Stimulated activated naive CD8-positive, alpha-beta T cell treated with anti-CD3 and anti-CD28 coated beads, Interleukin-15, Interleukin-2, amounts not matched to agents 100 U/mL and 50 U/mL, for 24 hours (primary cell): ENCODE measurements at regions not wholly inside any gene's neighbourhood (a gene's known extent, or its start where the extent isn't known, plus 50 kb on each side); places are given as distances from the start of the nearest gene placed in this dataset.
"Not testable (repeated sequence)": the region's sequence is repeated elsewhere in the genome, so short reads cannot be mapped to it uniquely, and the experiment has no call there.

ENCODE experiments used
- ATAC-seq: fragments of 150-1000 bp; cut with Tn5 transposase; one replicate; pipeline ENCODE4 v1.10.0; 2021
- DNase-seq: peaks from one replicate; pipeline ENCODE4 v3.0.0; 2021

DNA sequence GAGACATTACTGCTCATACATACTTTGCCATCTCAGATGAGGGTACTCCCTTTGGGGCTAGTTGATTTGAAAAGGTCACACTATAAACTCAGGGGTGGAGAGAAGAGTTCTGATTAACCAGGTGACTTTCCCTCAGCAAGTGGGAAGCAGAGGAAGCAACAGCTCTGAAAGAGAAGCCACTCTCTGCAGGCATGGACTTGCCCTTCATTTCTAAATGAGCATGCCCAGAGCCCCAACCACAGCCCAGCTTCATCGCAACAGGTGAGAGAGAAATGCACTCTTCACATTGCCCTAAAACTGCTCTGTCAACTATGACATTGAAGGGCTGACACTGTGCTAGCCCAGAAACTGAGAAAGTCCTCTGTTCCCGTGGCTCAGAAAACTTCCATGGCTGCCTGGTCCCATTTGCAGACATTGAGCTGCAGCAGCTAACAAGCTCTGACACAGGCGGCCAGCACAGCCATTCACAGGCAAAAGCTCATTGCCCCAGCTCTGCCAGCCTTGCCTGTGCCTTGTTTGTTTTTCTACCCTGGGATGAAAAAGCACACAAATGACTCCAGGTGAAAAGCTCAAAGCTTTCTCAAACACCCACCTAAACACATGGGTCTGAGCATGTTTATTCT, 419.8 kb upstream of the DYNLRB2 start:
- DNase-seq (no peak), ATAC-seq (no peak)

DNA sequence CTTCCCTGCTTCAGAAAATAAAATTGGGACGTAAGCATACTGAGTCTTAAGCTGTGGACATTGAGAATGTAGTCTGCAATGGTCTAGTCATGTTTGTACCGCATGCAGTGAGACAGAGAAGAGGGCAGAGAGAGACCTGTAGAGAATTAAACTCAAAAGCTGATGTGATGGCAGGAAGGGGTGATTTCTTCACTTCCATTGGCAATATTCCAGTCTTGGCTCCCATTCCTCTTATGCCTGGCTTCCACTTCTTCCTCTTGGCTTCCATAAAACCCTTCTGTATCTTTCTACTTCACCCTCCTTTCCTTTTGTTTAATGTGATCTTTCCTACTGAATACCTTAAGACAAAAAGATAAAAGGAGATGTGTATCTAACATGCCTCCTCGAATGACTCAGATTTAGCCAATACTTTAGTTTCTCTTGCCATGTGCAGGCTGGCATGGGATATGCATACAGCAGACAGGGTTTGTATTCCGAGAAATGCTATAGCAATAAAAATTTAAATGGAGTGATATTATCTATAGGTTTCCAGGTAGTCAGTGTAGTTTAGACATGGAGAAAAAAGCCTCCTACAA, 423.1 kb upstream of the DYNLRB2 start:
- ATAC-seq (no peak), DNase-seq (no peak)

DNA sequence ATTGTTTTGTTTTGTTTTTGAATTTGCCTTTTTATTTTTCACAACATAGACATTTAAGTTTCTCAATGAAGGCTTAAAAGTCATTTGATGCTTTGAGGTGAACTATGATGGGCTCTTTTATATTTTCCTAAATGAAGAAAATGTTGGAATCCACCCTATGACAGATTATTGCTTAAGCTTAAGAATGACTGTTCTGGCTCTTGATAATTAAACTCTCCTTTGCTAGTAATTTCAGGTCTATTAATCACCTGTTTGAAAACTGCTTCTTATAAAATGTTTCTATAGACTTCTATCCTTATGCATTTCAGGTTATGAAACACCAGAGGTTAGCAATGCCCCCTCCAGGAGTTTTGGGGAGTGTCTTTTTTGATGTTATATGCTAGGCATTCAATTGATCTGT, 424.1 kb upstream of the DYNLRB2 start:
- DNase-seq (no peak), ATAC-seq (no peak)

DNA sequence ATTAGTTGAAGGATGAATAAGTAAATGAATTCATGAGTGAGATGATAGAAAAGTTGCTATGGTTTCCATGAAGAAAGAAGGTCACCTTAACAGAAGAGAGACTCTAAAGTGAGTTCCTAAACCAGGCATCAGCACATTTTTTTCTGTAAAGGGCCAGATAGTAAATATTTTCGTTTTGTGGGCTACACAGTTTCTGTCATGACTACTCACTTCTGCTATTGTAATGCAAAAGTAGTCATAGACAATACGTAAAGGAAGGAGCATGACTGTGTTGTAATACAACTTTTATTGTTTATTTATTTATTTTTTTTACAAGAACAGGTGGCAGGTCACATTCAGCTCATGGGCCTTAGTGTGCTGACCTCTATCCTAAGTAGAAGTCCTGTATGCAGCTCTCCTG, 426.1 kb upstream of the DYNLRB2 start:
- DNase-seq: no peak
- no peak for ATAC-seq

DNA sequence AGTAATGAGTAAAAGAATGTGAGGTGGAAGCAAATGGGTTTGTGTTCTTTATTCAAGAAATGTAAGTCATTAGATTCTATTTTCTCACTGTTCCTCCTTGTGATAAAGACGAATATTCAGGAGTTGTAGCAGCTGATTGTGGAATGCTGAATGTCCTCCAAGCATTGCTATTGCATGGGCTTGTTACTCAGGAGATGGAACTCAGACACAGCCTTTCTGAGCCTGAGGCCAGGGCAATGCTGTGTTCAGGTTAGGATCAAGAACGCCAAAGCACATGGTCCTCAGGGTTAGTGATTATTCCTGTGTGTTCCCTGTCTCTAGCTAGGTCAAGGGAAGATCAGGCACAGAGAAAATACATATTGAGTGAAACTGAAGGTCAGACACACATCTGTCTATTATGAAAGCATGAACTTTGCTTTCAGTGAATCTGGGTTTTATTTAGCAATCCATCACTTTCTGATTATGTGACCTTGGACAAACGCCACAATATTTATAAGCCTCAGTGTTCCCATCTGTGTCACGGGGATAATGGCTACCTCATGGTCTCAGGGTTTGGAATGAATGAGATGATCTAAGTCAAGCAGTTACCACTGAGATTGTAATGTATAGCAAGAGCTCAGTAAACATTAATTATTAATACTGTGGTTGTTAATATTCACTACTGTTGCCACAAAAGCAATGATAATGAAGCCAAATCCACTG, 426.8 kb upstream of the DYNLRB2 start:
- no peak for DNase-seq
- ATAC-seq: no peak

DNA sequence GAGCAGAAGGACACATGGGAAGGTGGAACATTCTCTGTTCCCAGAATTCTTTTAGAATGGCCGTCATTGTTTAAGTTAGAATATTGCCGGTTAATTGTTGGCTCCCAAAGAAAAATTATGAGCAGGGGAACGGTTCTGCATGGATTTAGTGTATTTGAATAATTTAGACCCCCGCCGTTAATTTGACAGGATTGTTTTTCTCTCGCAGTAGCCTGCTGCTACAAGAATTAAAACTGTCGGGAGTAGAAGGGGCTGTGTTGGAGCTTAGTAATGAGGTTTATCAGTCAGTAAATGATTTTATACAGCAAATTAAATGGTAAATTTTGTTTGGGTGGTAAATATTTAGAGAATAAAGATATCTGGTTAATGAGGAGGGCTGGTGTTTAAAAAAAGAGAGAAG, 431.2 kb upstream of the DYNLRB2 start:
- ATAC-seq: no peak

DNA sequence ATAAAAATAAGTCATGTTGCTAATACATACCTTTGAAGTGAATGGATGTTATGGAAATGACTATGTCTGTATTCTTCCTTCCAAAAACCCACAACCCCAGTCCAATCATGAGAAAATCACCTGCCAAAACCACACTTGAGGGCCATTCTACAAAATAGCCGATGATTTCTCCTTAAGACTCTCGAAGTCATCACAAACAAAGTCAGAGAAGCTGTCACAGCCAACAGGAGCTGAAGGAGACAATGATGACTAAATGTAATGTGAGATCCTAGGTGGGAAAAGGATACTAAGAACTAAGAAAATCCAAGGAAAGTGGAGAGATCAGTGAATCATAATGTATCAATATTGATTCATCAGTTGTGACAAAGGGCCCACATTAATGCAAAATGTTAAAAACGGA, 432.9 kb upstream of the DYNLRB2 start:
- DNase-seq: no peak

More for the DNA sequence above, 431.2 kb upstream of the DYNLRB2 start:
- DNase-seq: no peak

DNA sequence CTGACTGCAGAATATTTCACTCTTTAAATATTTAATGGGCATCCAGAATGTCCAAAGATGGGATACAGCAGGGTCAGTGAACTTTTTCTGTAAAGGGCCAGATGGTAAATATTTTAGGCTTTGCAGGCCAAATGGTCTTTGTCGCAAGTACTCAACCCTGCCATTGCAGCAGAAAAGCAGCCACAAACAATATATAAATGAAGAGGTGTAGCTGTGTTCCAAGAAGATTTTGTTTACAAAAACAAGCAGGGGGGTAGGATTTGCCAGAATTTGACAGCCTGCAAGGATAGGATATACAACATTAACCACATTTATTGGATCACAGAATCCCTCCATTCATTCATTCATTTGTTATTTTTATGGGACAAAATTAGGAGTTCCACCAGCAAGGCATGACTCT, 435.0 kb upstream of the DYNLRB2 start:
- no peak for DNase-seq
- no peak for ATAC-seq

More for the DNA sequence above, 432.9 kb upstream of the DYNLRB2 start:
- ATAC-seq: no peak

DNA sequence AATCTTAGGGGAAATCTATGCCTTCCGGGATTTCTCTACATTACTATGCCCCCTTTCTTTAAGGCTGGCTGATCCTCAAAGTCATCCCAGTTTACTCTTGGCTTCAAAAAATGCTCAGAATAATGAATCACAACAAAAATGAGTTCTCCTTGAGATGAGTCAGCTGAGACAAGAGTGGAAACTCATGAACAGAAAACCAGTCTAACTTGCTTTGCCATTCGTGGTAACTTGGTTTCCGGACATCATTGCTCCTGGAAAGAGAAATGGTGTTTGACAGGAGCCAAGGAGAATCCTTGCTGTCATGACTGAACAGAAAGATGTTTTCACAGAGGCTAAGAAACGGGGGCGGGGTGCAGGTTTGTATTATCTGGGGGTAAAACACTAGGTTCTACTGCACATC, 435.6 kb upstream of the DYNLRB2 start:
- ATAC-seq: no peak
- DNase-seq: no peak

DNA sequence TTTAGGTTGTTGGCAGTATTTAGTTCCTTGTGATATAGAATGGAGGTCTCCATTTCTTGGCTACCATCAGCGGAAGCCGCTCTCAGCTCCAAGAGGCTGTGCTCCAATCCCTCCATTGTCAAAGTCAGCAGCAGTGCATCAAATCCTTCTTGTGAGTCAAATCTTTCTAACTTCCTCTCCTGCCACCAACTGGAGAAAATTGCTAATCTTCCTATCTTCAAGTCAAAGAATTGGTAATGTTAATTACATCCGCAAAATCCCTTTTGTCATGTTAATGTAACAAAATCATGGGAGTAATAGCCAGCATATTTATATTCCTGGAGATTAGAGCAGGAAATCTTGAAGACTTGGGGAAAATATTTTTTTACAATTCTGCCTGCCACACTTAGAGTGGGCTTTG, 436.4 kb upstream of the DYNLRB2 start:
- DNase-seq (no peak), ATAC-seq (no peak)

DNA sequence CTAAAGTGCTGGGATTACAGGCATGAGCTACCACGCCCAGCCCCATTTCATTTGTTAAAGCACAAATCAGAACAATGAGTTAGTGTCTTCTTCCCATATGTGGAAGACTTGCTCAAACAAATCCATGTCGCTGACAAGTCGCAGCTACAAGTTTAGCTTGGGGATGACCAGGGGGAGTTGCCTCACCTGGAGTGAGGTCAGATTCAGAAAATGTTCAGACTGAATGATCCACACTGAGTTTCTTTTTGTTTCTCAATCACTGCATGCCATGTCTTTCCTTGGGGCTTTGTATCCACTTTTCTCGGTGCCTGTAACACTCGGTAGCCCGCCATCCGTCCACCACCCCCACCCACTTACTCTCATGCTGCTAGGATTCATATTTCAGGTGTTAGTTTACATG, 437.3 kb upstream of the DYNLRB2 start:
- DNase-seq (no peak), ATAC-seq (no peak)

DNA sequence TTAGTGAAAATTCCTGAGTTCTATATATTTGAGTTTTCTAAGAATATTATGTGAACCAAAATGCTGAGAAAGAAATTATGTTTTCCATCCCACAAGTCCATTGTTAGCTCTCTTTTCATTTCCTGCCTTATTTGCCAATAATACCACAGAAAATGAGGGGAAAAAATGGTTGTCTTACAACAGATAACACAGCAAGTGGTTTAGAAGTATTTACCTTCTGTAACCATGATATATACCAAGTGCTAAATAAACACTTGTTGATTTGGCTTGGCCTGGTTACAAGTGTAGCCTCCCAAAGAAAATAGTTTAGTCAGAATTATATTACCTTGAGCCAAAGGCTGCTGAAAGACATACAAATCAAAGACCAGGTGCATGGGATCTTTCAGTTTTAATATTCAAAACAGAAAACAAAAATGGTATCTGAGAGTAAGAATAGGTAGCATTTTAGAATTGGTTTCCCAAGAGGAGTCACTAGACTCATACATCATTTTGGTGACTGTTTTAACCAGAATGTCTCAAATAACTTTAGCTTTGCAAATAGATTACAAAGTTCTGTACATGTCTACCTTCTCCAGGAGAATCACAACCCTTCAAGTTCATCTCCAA, 439.8 kb upstream of the DYNLRB2 start:
- DNase-seq: no peak
- no peak for ATAC-seq

DNA sequence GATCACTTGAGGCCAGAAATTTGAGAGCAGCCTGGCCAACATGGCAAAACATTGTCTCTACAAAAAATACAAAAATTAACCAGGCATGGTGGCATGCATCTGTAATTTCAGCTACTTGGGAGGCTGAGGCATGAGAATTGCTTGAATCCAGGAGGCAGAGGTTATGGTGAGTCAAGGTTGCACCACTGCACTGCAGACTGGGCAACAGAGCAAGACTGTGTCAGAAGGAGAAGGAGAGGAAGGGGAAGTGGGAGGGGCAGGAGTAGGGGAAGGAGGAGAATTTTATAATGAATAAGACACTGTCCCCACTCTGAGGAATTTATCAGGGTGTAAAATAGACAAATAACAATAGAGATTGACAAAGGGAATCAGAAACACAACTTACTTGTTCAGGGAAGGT, 440.6 kb upstream of the DYNLRB2 start:
- ATAC-seq (no peak), DNase-seq (no peak)

DNA sequence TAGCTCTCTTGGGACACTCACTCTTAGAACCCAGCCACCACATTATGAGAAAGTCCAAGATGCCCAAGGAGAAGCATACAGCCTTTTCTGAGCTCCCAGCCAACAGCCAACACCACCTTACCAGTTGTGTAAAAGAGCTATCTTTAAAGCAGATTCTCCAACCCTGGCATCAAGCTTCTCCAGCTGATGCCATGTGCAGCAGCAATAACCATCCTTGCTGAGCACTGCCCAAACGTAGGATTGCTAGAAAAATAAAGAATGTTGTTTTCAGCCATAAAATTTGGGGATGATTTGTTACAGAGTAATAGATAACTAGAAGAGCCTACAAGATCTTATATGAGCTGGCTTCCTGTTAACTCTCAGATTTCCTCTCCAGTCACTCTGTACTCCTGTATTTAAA, 443.7 kb upstream of the DYNLRB2 start:
- no peak for ATAC-seq
- no peak for DNase-seq

DNA sequence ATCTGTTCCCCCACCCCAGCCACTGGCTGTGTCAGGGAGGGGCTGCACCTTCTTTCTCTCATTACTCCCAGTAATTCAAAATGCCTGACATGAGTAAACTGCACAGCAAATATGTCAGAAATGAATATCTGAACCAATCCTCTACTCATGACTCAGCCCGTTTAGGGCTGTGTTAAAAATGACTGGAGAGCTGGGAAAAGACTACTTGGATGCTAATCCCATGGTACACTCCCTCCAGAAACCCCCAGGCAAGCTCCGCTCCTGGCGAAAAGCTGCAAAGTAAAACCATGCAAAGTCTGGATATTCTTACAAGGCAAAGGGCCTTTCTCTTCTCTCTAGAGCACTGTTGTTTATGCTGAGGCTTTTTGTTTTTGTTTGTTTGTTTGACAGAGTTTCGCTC, 448.1 kb upstream of the DYNLRB2 start:
- DNase-seq (no peak), ATAC-seq (no peak)

DNA sequence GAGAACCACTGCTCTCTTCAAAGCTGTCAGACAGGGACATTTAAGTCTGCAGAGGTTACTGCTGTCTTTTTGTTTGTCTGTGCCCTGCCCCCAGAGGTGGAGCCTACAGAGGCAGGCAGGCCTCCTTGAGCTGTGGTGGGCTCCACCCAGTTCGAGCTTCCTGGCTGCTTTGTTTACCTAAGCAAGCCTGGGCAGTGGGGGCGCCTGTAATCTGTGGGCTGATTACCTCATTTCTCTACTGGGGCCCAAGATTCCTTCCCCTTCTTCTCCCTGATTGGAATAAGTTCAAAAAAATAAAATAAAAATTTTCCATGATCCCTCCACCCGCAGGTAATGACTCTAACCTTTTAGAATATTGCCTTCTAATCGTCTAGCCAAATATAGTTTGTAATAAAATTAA, 449.3 kb upstream of the DYNLRB2 start:
- DNase-seq, ATAC-seq: not testable (repeated sequence)

DNA sequence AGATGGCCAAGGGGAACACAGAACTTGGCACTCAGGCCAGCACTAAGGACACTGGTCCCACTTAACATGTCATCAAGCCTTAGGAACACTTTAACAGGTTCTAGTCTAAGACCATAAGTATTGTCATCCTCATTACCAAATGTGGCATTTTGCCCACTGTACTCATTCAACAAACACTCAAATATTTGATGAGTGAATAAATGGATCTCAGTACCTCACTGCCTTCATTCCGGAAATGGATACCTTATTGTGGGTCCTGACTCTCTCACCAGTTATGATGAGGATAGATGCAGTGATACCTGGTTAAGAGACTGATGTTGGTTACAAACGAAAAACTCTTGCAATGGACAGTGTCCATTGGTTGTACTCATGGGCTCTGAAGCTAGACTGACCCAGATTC, 455.2 kb upstream of the DYNLRB2 start:
- no peak for ATAC-seq
- DNase-seq: no peak

DNA sequence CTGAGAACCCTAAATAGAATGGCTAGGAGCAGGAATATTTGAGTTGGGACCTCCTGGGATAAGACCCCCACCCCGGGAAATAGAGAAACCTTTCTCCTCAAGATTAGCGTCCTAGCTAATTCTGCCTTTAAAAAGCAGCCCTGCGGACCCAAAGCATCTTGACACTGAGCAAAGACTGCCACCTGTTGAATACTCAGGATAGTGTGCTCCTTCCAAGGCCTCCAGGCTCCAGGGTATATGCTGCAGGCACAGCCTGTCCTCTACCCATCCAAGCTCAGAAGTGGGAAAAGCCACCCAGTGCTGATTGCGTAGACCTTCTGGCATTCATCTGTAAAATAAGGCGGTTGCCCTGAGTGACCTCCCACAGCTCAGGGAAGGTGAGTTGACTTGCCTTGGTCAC, 456.2 kb upstream of the DYNLRB2 start:
- DNase-seq: no peak
- peak; percentile 52 for ATAC-seq

DNA sequence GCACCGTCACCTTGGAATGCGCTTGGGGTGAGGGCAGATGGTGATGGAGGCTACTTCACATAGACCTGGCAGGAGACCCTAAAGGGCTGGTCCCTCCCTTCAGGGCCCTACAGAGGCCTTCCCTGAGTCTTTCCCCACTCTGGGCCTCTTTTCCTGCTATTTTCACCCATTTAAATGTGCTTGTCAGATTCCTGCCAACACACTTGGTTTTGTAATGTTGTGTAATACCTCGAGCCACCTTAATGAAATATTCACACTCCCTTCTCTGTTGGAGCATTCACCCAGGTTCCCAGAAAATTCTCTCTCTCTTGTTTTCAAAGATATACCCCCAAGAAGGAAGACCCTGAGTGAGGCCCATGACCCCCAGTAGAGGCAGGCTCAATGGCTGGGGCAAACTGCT, 456.6 kb upstream of the DYNLRB2 start:
- no peak for DNase-seq
- no peak for ATAC-seq

DNA sequence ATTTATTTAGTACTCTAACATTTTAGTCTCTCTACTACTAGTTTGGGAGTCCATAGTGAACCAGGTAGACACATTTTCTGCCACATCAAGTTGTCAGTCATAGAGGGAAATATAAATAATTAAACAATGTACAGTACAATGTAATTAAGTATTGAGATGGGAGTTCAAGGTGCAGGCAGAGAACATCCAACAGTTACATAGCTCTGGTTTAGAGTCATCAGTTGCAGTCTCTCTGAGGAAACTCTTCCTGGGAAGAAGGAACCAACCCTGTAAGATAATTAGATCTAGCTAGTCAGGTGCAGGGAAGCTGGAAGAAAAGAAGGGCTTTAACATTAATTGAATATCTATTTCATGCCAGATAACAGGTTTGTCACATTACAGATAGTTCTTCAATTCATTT, 457.9 kb upstream of the DYNLRB2 start:
- ATAC-seq: no peak
- no peak for DNase-seq

DNA sequence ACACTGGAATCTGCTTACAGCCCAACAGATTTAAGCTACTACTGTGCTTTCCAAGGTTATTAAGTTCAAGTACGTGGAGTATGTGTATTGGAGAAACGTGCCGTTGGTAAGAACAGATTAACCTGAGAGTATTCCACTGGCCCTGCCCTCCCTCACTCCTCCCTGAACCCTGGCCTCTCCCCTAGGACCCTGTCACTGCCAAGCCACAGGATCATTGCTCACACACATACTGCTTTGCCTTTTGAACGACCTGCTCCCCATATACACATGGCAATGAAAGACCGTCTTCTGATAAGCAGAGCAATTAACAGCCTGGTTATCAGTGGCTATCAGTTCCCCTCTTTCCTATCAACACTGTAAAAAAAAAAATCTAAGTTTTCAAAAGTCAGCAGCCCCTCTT, 458.9 kb upstream of the DYNLRB2 start:
- no peak for ATAC-seq

DNA sequence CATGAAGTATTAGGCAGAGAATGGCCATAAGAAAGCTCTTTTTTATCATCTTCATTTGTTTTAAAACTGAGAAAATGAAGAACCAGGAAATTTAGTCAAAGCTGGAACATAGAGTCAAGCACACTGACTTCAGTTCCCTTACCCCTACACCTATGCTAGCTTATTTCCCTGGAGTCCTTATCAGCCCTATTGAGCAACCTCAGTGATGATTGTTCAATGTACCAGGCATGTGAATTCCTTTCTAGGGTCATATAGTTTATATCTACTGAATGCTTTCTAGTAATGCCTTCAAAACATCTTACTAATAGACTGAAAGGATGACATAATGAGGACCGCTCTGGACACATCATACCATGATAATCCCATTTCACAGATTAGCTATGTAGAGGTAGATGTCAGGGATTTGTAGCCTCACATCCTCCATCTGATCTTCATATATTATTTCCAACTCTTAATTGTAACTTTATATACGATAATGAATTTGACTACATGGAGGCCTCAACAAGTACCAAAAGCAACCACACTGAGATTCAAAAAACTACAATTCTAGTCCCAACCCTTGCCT, 460.4 kb upstream of the DYNLRB2 start:
- no peak for DNase-seq
- no peak for ATAC-seq

More for the DNA sequence above, 458.9 kb upstream of the DYNLRB2 start:
- no peak for DNase-seq

DNA sequence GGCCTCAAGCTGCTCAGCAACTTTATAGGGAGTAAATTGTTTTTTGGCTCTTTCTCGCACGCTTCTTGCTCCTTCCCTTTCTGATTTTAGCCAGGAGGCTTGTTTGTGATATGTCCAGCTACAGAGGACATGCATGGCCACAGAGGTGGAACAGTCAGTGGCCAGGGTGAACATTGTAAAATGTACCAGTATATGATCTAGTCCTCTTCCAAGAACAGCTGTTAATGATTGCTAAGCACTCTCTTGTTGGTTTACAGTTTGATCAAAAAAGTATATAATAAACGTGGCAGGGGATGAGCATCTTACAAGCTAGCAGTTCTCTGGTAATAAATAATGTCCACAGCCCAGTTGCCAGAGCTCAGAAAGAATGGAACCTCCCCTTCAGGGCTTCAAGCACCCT, 461.7 kb upstream of the DYNLRB2 start:
- DNase-seq (no peak), ATAC-seq (no peak)
